Heart right ventricle (tissue), 16 donors: ENCODE measurements at regions not wholly inside any gene's neighbourhood (a gene's known extent, or its start where the extent isn't known, plus 50 kb on each side); places are given as distances from the start of the nearest gene placed in this dataset.

Source experiments
- ATAC-seq, 8 donors: fragments of 200-7000 bp; cut with Tn5 transposase; one replicate each; pipeline ENCODE4 v1.9.1; 2020; ENCODE audit warnings: mild to moderate bottlenecking in 8 of 8, moderate library complexity in 8 of 8, moderate number of reproducible peaks in 1 of 8
- DNase-seq, 2 donors: peaks; one replicate each; pipeline ENCODE4 v3.0.0-alpha.2; 2020
- H3K27ac ChIP-seq, 10 donors: fragments of 200-600 bp; sonication (generic) in 2 of 10; one replicate each; pipeline versions ENCODE4 v1.5.0 to v1.8.0; 2020 to 2022; ENCODE audit warnings: mild to moderate bottlenecking in 3 of 10
- H3K27me3 ChIP-seq, 7 donors: fragments of 200-600 bp; one replicate each; pipeline ENCODE4 v1.8.0; 2021 to 2022; ENCODE audit warnings: mild to moderate bottlenecking in 2 of 7
- H3K36me3 ChIP-seq, 9 donors: fragments of 200-600 bp; sonication (generic) in 1 of 9; one replicate each; pipeline versions ENCODE4 v1.5.0 to v1.8.0; 2020 to 2022; ENCODE audit warnings: mild to moderate bottlenecking in 2 of 9
- H3K4me1 ChIP-seq, 9 donors: fragments of 200-600 bp; sonication (generic) in 1 of 9; one replicate each; pipeline versions ENCODE4 v1.5.0 to v1.8.0; 2020 to 2022; ENCODE audit warnings: mild to moderate bottlenecking in 4 of 9
- H3K4me3 ChIP-seq, 10 donors: fragments of 200-600 bp; sonication (generic) in 2 of 10; one replicate each; pipeline versions ENCODE4 v1.5.0 to v1.8.0; 2020 to 2022; ENCODE audit warnings: mild to moderate bottlenecking in 7 of 10, moderate library complexity in 2 of 10
- H3K9me3 ChIP-seq, 11 donors: fragments of 200-600 bp in 10 of 11; sonication (generic) in 2 of 11; one replicate each; pipeline versions ENCODE4 v1.5.0 to v1.8.0; 2013 to 2022; ENCODE audit warnings: mild to moderate bottlenecking in 2 of 11, control low read depth in 1 of 11, moderate library complexity in 1 of 11
- WGBS, 2 donors: extraction: QIAGEN DNeasy Blood & Tissue Kit; methylation state at CpG; one replicate each; pipeline ENCODE4 v1.1.7; 2013; ENCODE audit warnings: inconsistent platforms in 1 of 2; 5-methylcytosine and 5-hydroxymethylcytosine counted together
- intact Hi-C, 10 donors: fragments of 100-400 bp; cut with DNase I; formaldehyde crosslinking; loops; one replicate each; pipeline versions ENCODE4 v1.11.1 to v1.14.2; 2022
- TF ChIP-seq, protein P1 (sequence below), 9 donors: fragments of 200-600 bp; sonication (generic) in 2 of 9; IDR thresholded peaks; one replicate each; pipeline versions ENCODE4 v1.5.0 to v1.8.0; 2021 to 2022; ENCODE audit warnings: antibody characterized with exemption in 9 of 9, mild to moderate bottlenecking in 5 of 9, moderate library complexity in 1 of 9
- donor health status: Arrhythmogenic right ventricular cardiomyopathy.
- donor health status: ischemic (EF 13 %, LVEDD 7.1; RV severe dilation, severe dysfunction).
- donor health status: healthy with polysubstance abuse.
- donor health status: DM: no; HTN: yes; CAD: no.
- donor health status: DM: no; HTN: no; CAD: no.
- donor health status: ischemic (EF 25% LVEDD 6.9; RV normal size, moderate dysfunction).
- donor health status: ischemic (EF 25% LVEDD 5.7; RV mildly dilated, moderate dysfunction).
- donor health status: healthy.
- donor health status: DM: yes; HTN: yes; CAD: no.
- donor health status: Ischemic cardiomyopathy.
- donor health status: ischemic (EF 35%, LVEDD 5.7; RV mildly dilated, moderate dysfunction).
- donor health status: nonischemic (EF 11% LVEDD 7.7; RV severe dilation, severe dysfunction).
- donor health status: DM: yes; HTN: yes; CAD: no.
- donor health status: PGD.
- donor health status: ischemic (EF 29% LVEDD 5.4; RV normal size, mild dysfunction).
- donor health status: nonischemic (EF 23%, LVEDD 6.1; RV moderate dilation, normal function).

DNA sequence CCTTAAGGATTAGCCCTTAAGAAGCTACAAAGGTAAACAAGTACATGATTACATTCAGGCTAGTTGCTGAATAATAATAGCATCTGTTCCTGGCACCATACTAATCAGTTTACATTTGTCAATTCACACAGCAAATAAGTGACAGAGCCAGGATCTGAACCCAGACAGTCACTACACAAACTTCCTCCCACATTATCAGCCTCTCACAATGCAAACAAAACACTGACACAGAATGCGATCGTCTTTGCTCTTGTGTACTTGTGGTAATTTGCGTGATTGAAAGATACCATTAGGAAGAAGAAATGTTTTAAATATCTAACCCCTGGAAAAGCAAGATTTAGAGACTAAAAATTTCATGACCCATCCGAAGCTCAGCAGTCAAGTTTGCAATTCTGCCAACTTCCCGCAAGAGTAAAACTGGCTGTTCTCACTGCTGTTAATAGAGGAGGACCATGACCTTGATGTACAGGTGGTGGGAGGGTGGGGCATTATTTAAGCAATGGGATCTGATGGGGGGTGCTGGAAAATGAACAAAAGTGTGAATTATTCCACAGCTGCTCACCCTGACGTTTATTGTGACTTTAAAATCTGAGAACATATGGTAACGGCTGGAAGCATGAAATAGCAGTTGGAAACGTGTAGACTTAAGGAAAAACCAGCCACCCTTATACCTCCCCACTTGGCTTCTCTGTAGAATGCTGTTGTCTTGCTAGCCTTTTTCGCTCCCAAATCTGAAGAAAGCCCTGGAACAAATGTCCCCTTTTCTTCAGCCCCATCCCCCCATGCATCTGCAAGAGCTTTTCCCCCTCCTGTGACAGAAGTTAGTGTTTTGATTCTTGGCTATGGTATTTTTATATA lies 95.3 kb upstream of the ARMC2 start:
- intact Hi-C loops, result no loop called here
- H3K27me3 ChIP-seq, result no peaks in the 10 kb centered on the region
- H3K27ac ChIP-seq, result no peak overlapping the region
- H3K36me3 ChIP-seq, result no peaks in the 10 kb centered on the region
- ATAC-seq, result no peak
- TF ChIP-seq, protein P1, sequence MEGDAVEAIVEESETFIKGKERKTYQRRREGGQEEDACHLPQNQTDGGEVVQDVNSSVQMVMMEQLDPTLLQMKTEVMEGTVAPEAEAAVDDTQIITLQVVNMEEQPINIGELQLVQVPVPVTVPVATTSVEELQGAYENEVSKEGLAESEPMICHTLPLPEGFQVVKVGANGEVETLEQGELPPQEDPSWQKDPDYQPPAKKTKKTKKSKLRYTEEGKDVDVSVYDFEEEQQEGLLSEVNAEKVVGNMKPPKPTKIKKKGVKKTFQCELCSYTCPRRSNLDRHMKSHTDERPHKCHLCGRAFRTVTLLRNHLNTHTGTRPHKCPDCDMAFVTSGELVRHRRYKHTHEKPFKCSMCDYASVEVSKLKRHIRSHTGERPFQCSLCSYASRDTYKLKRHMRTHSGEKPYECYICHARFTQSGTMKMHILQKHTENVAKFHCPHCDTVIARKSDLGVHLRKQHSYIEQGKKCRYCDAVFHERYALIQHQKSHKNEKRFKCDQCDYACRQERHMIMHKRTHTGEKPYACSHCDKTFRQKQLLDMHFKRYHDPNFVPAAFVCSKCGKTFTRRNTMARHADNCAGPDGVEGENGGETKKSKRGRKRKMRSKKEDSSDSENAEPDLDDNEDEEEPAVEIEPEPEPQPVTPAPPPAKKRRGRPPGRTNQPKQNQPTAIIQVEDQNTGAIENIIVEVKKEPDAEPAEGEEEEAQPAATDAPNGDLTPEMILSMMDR (IDR thresholded peaks at IDR 0.05), result no peak
- peaks cover 4 to 28% (median 12%) of the 10 kb centered on the region in 9 donors for H3K4me1 ChIP-seq
- no peak for DNase-seq
- WGBS, 2 donors, result 78 to 79% methylated on average over 9 of the region's 9 CpGs
- H3K4me3 ChIP-seq, result no peak overlapping the region
- no peaks in the 10 kb centered on the region for H3K9me3 ChIP-seq

DNA sequence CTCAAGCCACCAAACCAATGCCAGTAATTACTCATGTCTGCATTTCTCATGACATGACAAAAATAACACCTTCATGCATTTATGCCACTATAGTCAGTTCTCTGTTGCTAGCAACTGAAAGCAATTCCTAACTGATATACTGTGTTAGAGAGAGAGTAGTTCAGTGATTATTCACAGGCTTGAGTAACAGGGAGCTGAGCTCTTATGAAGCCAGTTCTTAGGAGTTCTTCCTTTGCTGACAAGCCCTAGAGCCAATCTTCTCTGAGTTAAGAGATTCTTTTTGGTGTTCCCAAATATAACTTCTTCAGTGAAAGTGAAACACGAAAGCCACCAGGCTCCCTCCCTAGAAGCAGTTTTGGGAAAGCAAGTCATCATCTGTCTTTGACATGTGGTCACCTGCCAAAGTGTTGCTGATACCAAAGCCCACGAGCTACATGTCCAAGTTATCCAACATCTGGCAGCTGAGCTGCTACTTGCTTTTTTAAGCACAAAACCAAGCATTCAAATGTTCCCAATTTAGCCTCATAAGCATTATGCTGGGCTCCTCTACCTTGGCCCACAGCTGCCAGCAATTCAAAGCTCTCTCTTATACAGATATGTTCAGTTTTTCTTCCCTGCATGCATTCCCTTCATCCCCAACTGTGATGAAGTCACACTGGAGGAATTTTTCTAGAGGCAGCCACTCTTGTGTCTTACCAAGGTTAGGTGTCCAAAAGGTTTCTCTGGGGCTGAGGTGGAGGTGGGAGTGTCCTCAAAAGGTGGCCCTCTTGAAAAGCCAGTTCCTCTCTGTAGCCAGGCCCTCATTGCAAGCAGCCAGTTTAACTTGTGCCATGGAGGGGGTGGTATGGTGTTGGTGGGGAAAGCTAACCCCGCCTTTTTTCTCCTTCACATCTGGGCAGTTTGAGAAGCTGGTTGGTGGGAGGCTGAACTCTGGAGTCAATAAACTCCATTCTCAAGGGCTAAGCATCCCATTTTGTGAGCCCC lies 92.7 kb upstream of the ARMC2 start:
- H3K4me1 ChIP-seq, result peaks cover 4 to 36% (median 17%) of the 10 kb centered on the region in 9 donors
- no peak for DNase-seq
- peak; percentile 20 to 73 (median 41) for ATAC-seq
- intact Hi-C loops, result loop anchor here in 1 of 10 donors (5.0 kb wide), 1 partner anchor 43 kb away; no protein-coding TSS in a partner anchor
- no peaks in the 10 kb centered on the region for H3K27me3 ChIP-seq
- no peaks in the 10 kb centered on the region for H3K9me3 ChIP-seq
- 41 to 49% methylated on average over 3 of the region's 3 CpGs for WGBS, 2 donors
- H3K27ac ChIP-seq, result peak overlapping the region in 8 of 10 donors; percentile 24 to 68 (median 34)
- H3K36me3 ChIP-seq, result no peaks in the 10 kb centered on the region
- TF ChIP-seq, protein P1 (IDR thresholded peaks at IDR 0.05), result no peak
- H3K4me3 ChIP-seq, result no peak overlapping the region

DNA sequence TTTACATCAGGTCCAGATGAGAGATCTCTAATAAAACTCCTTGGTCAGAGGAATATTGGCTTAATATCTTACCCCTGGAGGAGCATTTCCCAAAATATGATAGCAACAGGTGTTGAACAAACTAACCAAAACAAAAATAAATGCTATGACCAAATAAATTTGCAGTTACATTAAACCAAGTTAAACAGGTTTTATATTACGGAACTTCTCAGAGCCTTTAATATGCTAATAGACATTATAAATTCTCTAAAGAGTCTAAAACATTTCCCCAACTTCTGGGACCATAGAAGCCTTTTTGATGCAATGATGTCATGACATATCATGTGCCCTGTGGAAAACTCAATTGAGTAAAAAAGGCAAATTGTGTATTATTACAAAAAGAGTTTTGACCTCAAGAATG lies 90.9 kb upstream of the ARMC2 start:
- Histone ChIP-seq H3K4me3 (no peak overlapping the region), H3K27ac (no peak overlapping the region), H3K4me1 (peaks cover 4 to 39% (median 19%) of the 10 kb centered on the region in 9 donors), H3K27me3 (no peaks in the 10 kb centered on the region), H3K9me3 (no peaks in the 10 kb centered on the region), H3K36me3 (no peaks in the 10 kb centered on the region)
- intact Hi-C loops, result loop anchor here in 1 of 10 donors (5.0 kb wide), 1 partner anchor 45 kb away; no protein-coding TSS in a partner anchor
- DNase-seq (no peak), ATAC-seq (no peak)
- TF ChIP-seq, protein P1 (IDR thresholded peaks at IDR 0.05), result no peak
- WGBS, 2 donors, result 99 to 100% methylated on average over 1 of the region's 1 CpG

DNA sequence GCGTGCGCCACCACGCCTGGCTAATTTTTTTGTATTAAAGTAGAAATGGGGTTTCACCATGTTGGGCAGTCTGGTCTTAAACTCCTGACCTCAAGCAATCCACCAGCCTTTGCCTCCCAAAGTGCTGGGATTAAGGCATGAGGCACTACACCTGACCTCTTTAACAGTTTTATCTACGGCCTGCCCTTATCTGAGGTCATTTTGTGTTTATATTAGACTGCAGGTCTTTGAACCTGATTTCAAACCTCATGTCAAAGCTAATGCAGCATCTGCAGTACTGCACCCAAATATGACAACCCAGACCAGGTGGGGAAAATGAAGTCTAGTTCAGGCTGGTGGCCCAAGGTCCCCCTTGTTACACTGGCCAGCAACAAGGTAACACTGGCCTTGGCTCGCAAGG lies 89.3 kb upstream of the ARMC2 start:
- Histone ChIP-seq H3K27me3 (no peaks in the 10 kb centered on the region), H3K36me3 (no peaks in the 10 kb centered on the region), H3K9me3 (no peaks in the 10 kb centered on the region), H3K27ac (no peak overlapping the region), H3K4me3 (no peak overlapping the region), H3K4me1 (peaks cover 4 to 34% (median 19%) of the 10 kb centered on the region in 9 donors)
- DNase-seq (no peak), ATAC-seq (no peak)
- intact Hi-C loops, result loop anchor here in 1 of 10 donors (5.0 kb wide), 1 partner anchor 47 kb away; no protein-coding TSS in a partner anchor
- TF ChIP-seq, protein P1 (IDR thresholded peaks at IDR 0.05), result no peak
- WGBS, 2 donors, result 88 to 98% methylated on average over 5 of the region's 5 CpGs
